HG03135 (cell line): ENCODE measurements at regions not wholly inside any gene's neighbourhood (a gene's known extent, or its start where the extent isn't known, plus 50 kb on each side); places are given as distances from the start of the nearest gene placed in this dataset.
"Not testable (repeated sequence)": the region's sequence is repeated elsewhere in the genome, so short reads cannot be mapped to it uniquely, and the experiment has no call there.

Experiments
- ATAC-seq: cut with Tn5 transposase; IDR thresholded peaks from one replicate; pipeline ENCODE4 v1.9.1; 2021; ENCODE audit warnings: mild to moderate bottlenecking, moderate library complexity; ENCODE audit not compliant: unreplicated experiment

- no peak for ATAC-seq
Observed at GRCh38 chr7:88615336-88615735, 144.2 kb upstream of the ZNF804B start.

GRCh38 chr7:88614736-88615135 lies 144.8 kb upstream of the ZNF804B start:
- ATAC-seq, result no peak

GRCh38 chr7:88610942-88611341 lies 148.6 kb upstream of the ZNF804B start:
- ATAC-seq, result no peak

- no peak for ATAC-seq
Observed at GRCh38 chr7:88600695-88601094, 158.8 kb upstream of the ZNF804B start.

- ATAC-seq, result no peak
Observed at GRCh38 chr7:88599528-88599927, 160.0 kb upstream of the ZNF804B start.

GRCh38 chr7:88597941-88598425 lies 161.5 kb upstream of the ZNF804B start:
- no peak for ATAC-seq

- no peak for ATAC-seq
Observed at GRCh38 chr7:88590963-88591362, 168.5 kb upstream of the ZNF804B start.

- ATAC-seq, result no peak
Observed at GRCh38 chr7:88589927-88590326, 169.6 kb upstream of the ZNF804B start.

- ATAC-seq, result no peak
Observed at GRCh38 chr7:88586890-88587289, 172.6 kb upstream of the ZNF804B start.

GRCh38 chr7:88586219-88586618 lies 173.3 kb upstream of the ZNF804B start:
- ATAC-seq, result no peak

- ATAC-seq, result no peak
Observed at GRCh38 chr7:88576720-88577119, 182.8 kb upstream of the ZNF804B start.

GRCh38 chr7:88566162-88566729 lies 193.3 kb upstream of the ZNF804B start:
- no peak for ATAC-seq

- no peak for ATAC-seq
Observed at GRCh38 chr7:88565401-88565800, 194.1 kb upstream of the ZNF804B start.

GRCh38 chr7:88556441-88556840 lies 203.1 kb upstream of the ZNF804B start:
- ATAC-seq, result not testable (repeated sequence)

GRCh38 chr7:88554847-88555246 lies 204.7 kb upstream of the ZNF804B start:
- ATAC-seq, result not testable (repeated sequence)

GRCh38 chr7:88548399-88548798 lies 211.1 kb upstream of the ZNF804B start:
- no peak for ATAC-seq

GRCh38 chr7:88546808-88547207 lies 212.7 kb upstream of the ZNF804B start:
- no peak for ATAC-seq

GRCh38 chr7:88545663-88546062 lies 213.8 kb upstream of the ZNF804B start:
- ATAC-seq, result no peak

GRCh38 chr7:88540012-88540411 lies 219.5 kb upstream of the ZNF804B start:
- ATAC-seq, result no peak

- no peak for ATAC-seq
Observed at GRCh38 chr7:88539518-88539917, 220.0 kb upstream of the ZNF804B start.

- ATAC-seq, result no peak
Observed at GRCh38 chr7:88523645-88524044, 217.0 kb upstream of the STEAP4 start.

- ATAC-seq, result no peak
Observed at GRCh38 chr7:88522771-88523293, 216.1 kb upstream of the STEAP4 start.

GRCh38 chr7:88516429-88516828 lies 209.7 kb upstream of the STEAP4 start:
- no peak for ATAC-seq
